ENCODE measurements at regions not wholly inside any gene's neighbourhood (a gene's known extent, or its start where the extent isn't known, plus 50 kb on each side); places are given as distances from the start of the nearest gene placed in this dataset.

GRCh38 chr13:50706505-50706904, 137.0 kb downstream of the DLEU7 start:
- TF ChIP-seq, protein P1, sequence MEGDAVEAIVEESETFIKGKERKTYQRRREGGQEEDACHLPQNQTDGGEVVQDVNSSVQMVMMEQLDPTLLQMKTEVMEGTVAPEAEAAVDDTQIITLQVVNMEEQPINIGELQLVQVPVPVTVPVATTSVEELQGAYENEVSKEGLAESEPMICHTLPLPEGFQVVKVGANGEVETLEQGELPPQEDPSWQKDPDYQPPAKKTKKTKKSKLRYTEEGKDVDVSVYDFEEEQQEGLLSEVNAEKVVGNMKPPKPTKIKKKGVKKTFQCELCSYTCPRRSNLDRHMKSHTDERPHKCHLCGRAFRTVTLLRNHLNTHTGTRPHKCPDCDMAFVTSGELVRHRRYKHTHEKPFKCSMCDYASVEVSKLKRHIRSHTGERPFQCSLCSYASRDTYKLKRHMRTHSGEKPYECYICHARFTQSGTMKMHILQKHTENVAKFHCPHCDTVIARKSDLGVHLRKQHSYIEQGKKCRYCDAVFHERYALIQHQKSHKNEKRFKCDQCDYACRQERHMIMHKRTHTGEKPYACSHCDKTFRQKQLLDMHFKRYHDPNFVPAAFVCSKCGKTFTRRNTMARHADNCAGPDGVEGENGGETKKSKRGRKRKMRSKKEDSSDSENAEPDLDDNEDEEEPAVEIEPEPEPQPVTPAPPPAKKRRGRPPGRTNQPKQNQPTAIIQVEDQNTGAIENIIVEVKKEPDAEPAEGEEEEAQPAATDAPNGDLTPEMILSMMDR (IDR thresholded peaks at IDR 0.05; ENCODE audit: low read length): no peak
- TF ChIP-seq EZH2 (IDR thresholded peaks at IDR 0.05; ENCODE audit: borderline replicate concordance, low read length): no peak

Measured in OCI-LY1 (cell line).